ENCODE measurements at regions not wholly inside any gene's neighbourhood (a gene's known extent, or its start where the extent isn't known, plus 50 kb on each side); places are given as distances from the start of the nearest gene placed in this dataset.

DNA sequence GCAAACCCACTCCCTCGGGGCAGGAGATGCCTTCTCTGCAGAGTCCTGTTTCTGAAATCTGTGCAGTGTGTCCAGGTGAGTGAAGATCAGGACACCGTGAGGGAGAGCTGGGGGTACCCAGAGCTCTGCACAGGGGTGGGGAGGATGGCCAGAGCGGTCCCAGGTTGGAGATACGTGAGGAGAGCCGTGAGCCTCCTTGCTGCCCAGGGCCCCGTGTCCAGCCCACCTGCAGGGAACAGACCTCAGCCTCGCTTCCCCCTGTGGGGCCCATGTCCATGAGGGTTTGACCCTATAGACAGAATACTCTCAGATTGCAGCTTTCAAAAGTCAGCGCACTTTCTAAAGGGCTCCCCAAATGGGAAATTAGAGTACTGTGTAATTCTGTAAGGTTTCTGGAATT, 66.5 kb upstream of the EN2 start:
- DNase-seq (ENCODE audit: low read depth, low spot score) (no peak), ATAC-seq (no peak), FAIRE-seq (no peak)
- Histone ChIP-seq H4K20me1 (ENCODE audit: control insufficient read depth, insufficient read depth) (no peaks in the 10 kb centered on the region), H3K79me2 (ENCODE audit: control insufficient read depth, insufficient read depth, low read length) (no peaks in the 10 kb centered on the region), H3K9me3 (replicated peaks; ENCODE audit: control insufficient read depth, insufficient read depth, low read length) (no peaks in the 10 kb centered on the region), H3K4me1 (ENCODE audit: control insufficient read depth, insufficient read depth, low read length) (no peaks in the 10 kb centered on the region), H3K36me3 (ENCODE audit: control insufficient read depth in 2 of 2, insufficient read depth in 2 of 2, low read length in 1 of 2) (no peaks in the 10 kb centered on the region), H2AFZ (ENCODE audit: control insufficient read depth, low read depth, low read length) (no peak overlapping the region), H3K27ac (ENCODE audit: control insufficient read depth, insufficient read depth) (no peak overlapping the region), H3K4me2 (ENCODE audit: control insufficient read depth, insufficient read depth) (no peak overlapping the region), H3K4me3 (no peak overlapping the region), H3K9ac (ENCODE audit: control insufficient read depth, insufficient read depth, low read length) (no peak overlapping the region), H3K27me3 (replicated peaks in 1 of 2; ENCODE audit: control insufficient read depth in 2 of 2, insufficient read depth in 2 of 2, low read length in 1 of 2) (peaks cover 2 to 5% of the 10 kb centered on the region in 2 experiments)
- WGBS (ENCODE audit: insufficient coverage, insufficient replicate concordance, low lambda C conversion rate, missing lambda C conversion rate) = 6% methylated on average over 8 of the region's 8 CpGs
- no TSS peak for BruUV-seq (replicated peaks)
- in situ Hi-C loops (cut with MboI) = loop anchor here (25.0 kb wide), 1 partner anchor 371 kb away; no protein-coding TSS in a partner anchor
- CTCF ChIA-PET = interaction anchor here (0.7 kb wide), 1 partner anchor 27 kb away, joined by 4 read pairs; no protein-coding TSS in a partner anchor
- RAD21 ChIA-PET (ENCODE audit: unreplicated experiment) = interaction anchor here (0.7 kb wide), 1 partner anchor 551 kb away, joined by 3 read pairs; no protein-coding TSS in a partner anchor
- POLR2A ChIA-PET = no interaction called here
- TF ChIP-seq CHD1 (IDR thresholded peaks at IDR 0.05; ENCODE audit: low read depth, low read length) = no peak
- TF ChIP-seq PML (IDR thresholded peaks at IDR 0.05; ENCODE audit: low read length) = no peak
- TF ChIP-seq, protein P1, sequence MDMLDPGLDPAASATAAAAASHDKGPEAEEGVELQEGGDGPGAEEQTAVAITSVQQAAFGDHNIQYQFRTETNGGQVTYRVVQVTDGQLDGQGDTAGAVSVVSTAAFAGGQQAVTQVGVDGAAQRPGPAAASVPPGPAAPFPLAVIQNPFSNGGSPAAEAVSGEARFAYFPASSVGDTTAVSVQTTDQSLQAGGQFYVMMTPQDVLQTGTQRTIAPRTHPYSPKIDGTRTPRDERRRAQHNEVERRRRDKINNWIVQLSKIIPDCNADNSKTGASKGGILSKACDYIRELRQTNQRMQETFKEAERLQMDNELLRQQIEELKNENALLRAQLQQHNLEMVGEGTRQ (IDR thresholded peaks at IDR 0.05; ENCODE audit: borderline replicate concordance, low read depth, low read length) = no peak
- SMC1A ChIA-PET (ENCODE audit: uncharacterized antibody, unreplicated experiment) = no interaction called here
- intact Hi-C loops (cut with micrococcal nuclease; ENCODE audit: unreplicated experiment) = no loop called here

DNA sequence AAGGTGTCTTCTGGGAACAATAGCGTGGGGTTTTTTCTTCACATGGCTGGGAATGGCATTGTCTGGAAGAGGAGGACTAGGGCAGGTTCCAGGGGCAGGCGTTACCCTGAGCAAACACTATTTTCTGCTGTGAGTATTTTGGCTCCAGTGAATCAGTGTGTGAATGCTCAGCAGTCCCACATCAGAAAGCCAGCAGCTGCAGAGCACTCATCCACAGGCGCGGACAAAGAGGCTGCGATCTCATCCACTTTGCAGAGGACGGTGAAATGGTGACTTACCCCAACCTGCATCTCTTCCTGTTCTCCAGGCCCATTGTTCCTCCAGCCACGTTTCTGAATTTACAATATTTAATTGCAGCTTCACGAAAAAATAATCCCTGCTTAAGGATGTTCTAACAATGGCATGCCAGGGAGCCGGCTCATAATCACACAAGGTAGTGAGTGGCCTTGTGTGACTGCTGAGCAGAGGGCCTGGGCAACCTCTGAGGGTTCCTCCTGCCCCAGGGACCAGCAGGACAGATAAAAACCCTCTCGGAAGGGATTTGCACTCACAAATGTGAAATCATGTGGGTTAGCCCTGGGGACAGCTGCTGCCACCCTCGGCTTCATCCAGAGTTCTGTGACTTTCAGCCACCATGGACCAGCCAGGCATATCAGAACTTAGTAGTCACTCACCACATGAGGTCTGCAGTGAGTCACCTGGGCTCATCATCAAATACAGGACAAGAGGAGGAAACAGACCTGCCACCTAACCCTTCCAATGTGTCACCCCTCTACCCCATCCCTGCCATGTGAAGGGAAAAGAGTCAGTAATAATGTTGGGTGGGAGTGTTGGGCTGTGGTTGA, 65.0 kb upstream of the EN2 start:
- in situ Hi-C loops (cut with MboI) = loop anchor here (25.0 kb wide), 1 partner anchor 369 kb away; no protein-coding TSS in a partner anchor
- H3K36me3 ChIP-seq (ENCODE audit: control insufficient read depth in 2 of 2, insufficient read depth in 2 of 2, low read length in 1 of 2) = no peaks in the 10 kb centered on the region
- ChIA-PET CTCF (interaction anchor here (1.5 kb wide), 1 partner anchor 14 kb away, joined by 5 read pairs; no protein-coding TSS in a partner anchor), POLR2A (no interaction called here), SMC1A (ENCODE audit: uncharacterized antibody, unreplicated experiment) (no interaction called here), RAD21 (ENCODE audit: unreplicated experiment) (no interaction called here)
- H3K9ac ChIP-seq (ENCODE audit: control insufficient read depth, insufficient read depth, low read length) = no peak overlapping the region
- no TSS peak for BruUV-seq (replicated peaks)
- FAIRE-seq (no peak), ATAC-seq (no peak), DNase-seq (ENCODE audit: low read depth, low spot score) (no peak)
- H3K79me2 ChIP-seq (ENCODE audit: control insufficient read depth, insufficient read depth, low read length) = no peaks in the 10 kb centered on the region
- no peak overlapping the region for H3K4me3 ChIP-seq
- H4K20me1 ChIP-seq (ENCODE audit: control insufficient read depth, insufficient read depth) = no peaks in the 10 kb centered on the region
- H2AFZ ChIP-seq (ENCODE audit: control insufficient read depth, low read depth, low read length) = no peak overlapping the region
- no peaks in the 10 kb centered on the region for H3K4me1 ChIP-seq (ENCODE audit: control insufficient read depth, insufficient read depth, low read length)
- peaks cover 0 to 5% of the 10 kb centered on the region in 2 experiments; a peak in 2 of 4 replicates for H3K27me3 ChIP-seq (replicated peaks in 1 of 2; ENCODE audit: control insufficient read depth in 2 of 2, insufficient read depth in 2 of 2, low read length in 1 of 2)
- no peak overlapping the region for H3K27ac ChIP-seq (ENCODE audit: control insufficient read depth, insufficient read depth)
- H3K9me3 ChIP-seq (replicated peaks; ENCODE audit: control insufficient read depth, insufficient read depth, low read length) = no peaks in the 10 kb centered on the region
- WGBS (ENCODE audit: insufficient coverage, insufficient replicate concordance, low lambda C conversion rate, missing lambda C conversion rate) = 43% methylated on average over 11 of the region's 11 CpGs
- no peak overlapping the region for H3K4me2 ChIP-seq (ENCODE audit: control insufficient read depth, insufficient read depth)
- intact Hi-C loops (cut with micrococcal nuclease; ENCODE audit: unreplicated experiment) = no loop called here
- TF ChIP-seq, protein P2, sequence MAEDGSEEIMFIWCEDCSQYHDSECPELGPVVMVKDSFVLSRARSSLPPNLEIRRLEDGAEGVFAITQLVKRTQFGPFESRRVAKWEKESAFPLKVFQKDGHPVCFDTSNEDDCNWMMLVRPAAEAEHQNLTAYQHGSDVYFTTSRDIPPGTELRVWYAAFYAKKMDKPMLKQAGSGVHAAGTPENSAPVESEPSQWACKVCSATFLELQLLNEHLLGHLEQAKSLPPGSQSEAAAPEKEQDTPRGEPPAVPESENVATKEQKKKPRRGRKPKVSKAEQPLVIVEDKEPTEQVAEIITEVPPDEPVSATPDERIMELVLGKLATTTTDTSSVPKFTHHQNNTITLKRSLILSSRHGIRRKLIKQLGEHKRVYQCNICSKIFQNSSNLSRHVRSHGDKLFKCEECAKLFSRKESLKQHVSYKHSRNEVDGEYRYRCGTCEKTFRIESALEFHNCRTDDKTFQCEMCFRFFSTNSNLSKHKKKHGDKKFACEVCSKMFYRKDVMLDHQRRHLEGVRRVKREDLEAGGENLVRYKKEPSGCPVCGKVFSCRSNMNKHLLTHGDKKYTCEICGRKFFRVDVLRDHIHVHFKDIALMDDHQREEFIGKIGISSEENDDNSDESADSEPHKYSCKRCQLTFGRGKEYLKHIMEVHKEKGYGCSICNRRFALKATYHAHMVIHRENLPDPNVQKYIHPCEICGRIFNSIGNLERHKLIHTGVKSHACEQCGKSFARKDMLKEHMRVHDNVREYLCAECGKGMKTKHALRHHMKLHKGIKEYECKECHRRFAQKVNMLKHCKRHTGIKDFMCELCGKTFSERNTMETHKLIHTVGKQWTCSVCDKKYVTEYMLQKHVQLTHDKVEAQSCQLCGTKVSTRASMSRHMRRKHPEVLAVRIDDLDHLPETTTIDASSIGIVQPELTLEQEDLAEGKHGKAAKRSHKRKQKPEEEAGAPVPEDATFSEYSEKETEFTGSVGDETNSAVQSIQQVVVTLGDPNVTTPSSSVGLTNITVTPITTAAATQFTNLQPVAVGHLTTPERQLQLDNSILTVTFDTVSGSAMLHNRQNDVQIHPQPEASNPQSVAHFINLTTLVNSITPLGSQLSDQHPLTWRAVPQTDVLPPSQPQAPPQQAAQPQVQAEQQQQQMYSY (CRISPR knock-in tag; IDR thresholded peaks at IDR 0.05) = no peak
- no peak for TF ChIP-seq DPF2 (IDR thresholded peaks at IDR 0.05)
- no peak for TF ChIP-seq HDAC2 (IDR thresholded peaks at IDR 0.05)
- no peak for TF ChIP-seq TARDBP (IDR thresholded peaks at IDR 0.05; ENCODE audit: borderline replicate concordance)
- no peak for TF ChIP-seq SMC3 (IDR thresholded peaks at IDR 0.05; ENCODE audit: borderline replicate concordance, low read length)
- no peak for TF ChIP-seq CBFB (IDR thresholded peaks at IDR 0.05; ENCODE audit: low read depth)
- no peak for TF ChIP-seq NFIC (IDR thresholded peaks at IDR 0.05; ENCODE audit: low read depth, low read length)
- no peak for TF ChIP-seq NFYA (IDR thresholded peaks at IDR 0.05; ENCODE audit: borderline replicate concordance, low read depth, low read length)
- TF ChIP-seq POU2F2 (IDR thresholded peaks at IDR 0.05; ENCODE audit: borderline replicate concordance, low read depth, low read length) = no peak
- no peak for TF ChIP-seq HDGF (IDR thresholded peaks at IDR 0.05)
- no peak for TF ChIP-seq SUZ12 (IDR thresholded peaks at IDR 0.05; ENCODE audit: unreplicated experiment)
